HG03045 (cell line): ENCODE measurements at regions not wholly inside any gene's neighbourhood (a gene's known extent, or its start where the extent isn't known, plus 50 kb on each side); places are given as distances from the start of the nearest gene placed in this dataset.
"Not testable (repeated sequence)": the region's sequence is repeated elsewhere in the genome, so short reads cannot be mapped to it uniquely, and the experiment has no call there.

Experiments used
- ATAC-seq: cut with Tn5 transposase; IDR thresholded peaks from one replicate; pipeline ENCODE4 v1.9.1; 2021; ENCODE audit warnings: mild to moderate bottlenecking, moderate library complexity; ENCODE audit not compliant: unreplicated experiment

DNA sequence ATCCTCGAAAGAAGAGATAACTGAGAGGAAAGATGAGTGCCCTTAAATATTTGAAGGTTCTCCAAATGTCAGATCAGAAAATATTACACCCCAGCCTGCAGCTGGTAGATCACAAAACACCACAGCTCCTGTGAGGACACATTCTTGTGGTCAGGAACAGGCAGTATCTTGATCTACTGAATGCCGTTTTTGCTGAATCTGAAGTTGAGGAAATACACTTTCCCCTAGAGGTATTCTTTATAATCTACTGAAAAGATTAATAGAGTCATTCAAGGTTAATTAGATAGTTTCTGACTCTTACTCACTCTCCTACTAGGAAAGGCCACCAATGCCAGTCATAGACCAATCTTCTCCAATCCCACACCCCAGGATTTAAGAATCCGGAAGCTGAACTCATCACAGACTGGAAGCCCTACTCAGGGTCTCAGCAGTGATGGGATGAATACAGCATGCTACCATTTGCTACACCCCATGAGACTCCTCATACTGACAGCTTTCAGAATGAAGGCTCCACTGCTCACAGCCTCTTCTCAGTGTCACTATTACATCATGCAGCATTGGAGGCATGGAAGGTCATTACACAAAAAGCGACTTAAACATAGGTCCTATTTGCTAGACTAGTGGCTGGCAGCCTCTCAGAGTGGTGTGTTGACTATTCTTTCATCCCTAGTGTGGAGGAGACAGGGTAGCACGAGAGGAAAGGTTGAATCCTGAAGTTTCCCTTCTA lies 143.9 kb upstream of the SLC1A3 start:
- ATAC-seq = no peak

GRCh38 chr5:36475942-36476341 lies 130.5 kb upstream of the SLC1A3 start:
- not testable (repeated sequence) for ATAC-seq

- no peak for ATAC-seq
These were observed 127.6 kb upstream of the SLC1A3 start for GRCh38 chr5:36478646-36479317.

DNA sequence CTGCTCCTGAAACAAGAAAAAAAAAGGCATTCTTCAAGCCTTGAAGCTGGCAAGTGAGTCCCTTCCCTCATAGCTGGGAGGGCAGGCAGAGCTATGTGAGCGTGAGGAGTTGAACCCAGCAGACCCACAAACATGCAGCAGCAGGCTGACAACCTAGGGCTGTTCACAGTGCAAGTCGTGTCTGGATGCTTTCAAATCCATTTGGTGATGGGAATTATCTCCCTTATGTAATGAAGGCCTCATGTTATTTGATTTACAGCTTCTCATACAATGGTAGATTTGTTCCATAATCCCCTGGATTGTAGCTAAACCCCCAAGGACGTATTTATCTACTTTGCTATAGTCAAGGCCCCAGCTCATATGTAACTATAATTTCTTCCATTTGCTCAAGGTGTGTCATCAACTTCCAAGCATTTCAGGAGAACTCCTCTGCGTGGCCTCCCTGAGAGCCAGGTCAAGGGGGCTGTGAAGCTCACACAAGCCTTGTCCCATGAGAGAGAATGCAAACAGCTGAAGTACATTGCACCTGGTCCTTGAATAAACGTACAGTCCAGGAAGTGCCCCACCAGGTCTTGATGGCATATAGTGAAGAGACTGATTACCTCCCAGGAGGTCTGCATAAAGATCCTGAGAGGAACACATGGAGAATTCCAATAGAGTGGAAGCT lies 124.8 kb upstream of the SLC1A3 start:
- no peak for ATAC-seq

- ATAC-seq = no peak
These were observed 123.6 kb upstream of the SLC1A3 start for GRCh38 chr5:36482812-36483211.

DNA sequence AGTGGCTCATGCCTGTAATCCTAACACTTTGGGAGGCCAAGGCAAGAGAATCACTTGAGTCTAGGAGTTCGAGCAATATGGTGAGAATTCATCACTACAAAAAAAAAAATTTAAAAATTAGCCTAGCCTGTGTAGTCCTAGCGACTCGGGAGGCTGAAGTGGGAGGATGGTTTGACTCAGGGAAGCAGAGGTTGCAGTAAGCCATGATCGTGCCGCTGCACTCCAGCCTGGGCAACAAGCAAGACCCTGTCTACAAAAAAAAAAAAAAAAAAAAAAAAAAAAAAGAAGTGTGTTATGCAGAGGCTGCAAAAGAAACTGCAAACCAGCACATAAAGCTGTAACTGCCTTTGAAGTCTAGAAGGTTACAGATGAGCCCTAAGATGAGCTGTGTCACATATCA lies 116.9 kb upstream of the SLC1A3 start:
- ATAC-seq = no peak

GRCh38 chr5:36491856-36492255 lies 114.5 kb upstream of the SLC1A3 start:
- ATAC-seq = no peak

GRCh38 chr5:36492984-36493654 lies 113.3 kb upstream of the SLC1A3 start:
- no peak for ATAC-seq

- ATAC-seq = no peak
These were observed 112.4 kb upstream of the SLC1A3 start for GRCh38 chr5:36494028-36494427.

DNA sequence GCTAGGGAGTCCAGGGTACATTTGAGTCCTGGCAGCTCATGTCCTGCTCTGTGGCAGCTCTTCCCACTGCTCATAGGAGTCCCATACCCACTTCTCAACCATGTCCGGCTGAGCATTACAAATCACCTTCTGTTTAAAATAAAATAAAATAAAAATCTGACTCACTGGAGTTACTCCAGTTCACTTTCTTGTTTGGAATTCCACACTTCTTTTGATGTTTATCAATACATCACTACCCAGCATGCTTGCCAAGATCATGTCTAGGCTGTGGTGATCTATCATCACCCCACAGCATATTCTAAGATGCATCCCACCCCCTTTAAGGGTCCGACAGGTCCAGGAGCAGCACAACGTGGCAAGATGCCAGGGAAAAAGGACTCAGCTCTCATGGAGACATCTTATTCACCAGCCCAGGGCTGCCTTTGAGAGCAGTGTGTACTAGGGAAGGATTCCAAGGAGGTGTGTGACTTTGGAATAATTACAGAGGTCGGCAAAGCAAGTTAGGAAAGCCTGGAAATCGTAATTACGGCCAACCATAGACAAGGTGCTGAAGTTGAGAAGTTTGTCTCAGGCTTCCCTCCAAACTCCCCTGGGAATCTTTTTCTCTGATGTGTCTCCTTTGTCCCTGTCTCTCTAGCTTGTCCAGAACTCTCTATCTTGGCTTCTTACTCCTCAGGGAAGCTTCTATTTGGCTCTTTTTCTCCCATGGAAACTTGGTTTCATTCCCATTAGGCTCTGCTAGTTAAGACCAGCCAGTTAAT lies 111.4 kb upstream of the SLC1A3 start:
- no peak for ATAC-seq

GRCh38 chr5:36495611-36496010 lies 110.8 kb upstream of the SLC1A3 start:
- no peak for ATAC-seq

- no peak for ATAC-seq
These were observed 109.9 kb upstream of the SLC1A3 start for GRCh38 chr5:36496471-36496870.

DNA sequence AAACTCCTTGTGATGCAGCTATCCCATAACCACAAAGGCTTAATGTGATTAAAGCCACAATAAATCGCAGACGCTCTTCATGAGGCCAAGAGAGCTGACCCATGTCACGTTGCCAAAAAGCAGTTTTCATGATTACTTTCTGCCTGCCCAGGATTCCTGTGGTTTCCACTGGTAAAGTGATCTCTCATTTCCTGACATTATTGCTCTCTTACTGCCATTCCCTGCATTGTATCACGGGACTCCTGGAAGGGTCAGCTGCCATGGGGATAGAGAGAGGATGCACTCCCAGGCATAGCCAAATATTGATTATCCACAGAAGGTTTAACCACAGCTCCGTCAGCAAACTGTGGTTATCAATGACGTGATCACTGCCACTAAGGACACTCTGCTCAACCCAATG lies 103.8 kb upstream of the SLC1A3 start:
- no peak for ATAC-seq

DNA sequence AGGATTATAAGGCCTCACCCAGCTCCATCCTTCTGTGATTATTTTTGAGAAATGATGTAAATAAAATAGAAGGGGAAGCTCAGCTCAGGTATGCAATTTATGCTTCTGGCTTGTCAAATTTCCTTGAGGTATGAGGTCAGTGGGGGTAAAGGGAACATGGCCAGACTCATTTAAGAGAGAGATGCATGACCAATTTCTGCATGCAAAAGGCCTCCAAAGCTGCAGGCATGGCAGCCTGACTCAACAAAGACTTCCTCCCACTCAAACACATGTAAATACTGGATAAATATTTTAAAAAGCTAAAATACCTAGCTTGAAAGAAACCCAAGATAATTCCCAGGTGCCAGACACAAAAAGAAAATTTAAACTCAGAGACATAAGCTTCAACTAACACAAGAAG lies 101.4 kb upstream of the SLC1A3 start:
- ATAC-seq = no peak

GRCh38 chr5:36507332-36507952 lies 99.0 kb upstream of the SLC1A3 start:
- peak; percentile 52 for ATAC-seq

DNA sequence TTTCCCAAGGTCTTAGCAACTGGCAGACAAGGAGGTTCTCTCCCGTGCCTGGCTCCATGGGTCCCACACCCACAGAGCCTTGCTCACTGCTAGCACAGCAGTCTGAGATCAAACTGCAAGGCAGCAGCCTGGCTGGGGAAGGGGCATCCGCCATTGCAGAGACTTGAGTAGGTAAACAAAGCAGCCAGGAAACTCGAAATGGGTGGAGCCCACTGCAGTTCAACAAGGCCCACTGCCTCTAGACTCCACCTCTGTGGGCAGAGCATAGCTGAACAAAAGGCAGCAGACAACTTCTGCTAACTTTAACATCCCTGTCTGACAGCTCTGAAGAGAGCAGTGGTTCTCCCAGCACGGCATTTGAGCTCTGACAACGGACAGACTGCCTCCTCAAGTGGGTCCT lies 98.1 kb upstream of the SLC1A3 start:
- ATAC-seq = not testable (repeated sequence)

GRCh38 chr5:36513647-36514046 lies 92.8 kb upstream of the SLC1A3 start:
- ATAC-seq = not testable (repeated sequence)

DNA sequence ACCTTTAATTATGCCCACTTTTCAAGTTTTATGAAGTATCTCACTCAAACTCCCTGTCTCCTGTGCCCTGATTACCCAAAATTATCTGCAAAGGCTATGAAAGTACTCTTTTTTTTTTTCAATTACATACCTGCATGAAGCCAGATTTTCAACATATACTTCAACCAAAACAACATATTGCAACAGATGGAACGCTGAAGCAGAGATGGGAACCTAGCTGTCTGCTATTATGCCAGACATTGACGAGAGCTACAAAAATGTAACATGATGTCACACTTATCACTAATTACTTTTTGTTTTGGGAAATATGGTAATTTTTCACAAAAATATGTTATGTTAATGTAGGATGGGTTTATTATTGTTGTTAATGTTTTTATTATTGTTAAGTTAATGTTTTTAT lies 86.5 kb upstream of the SLC1A3 start:
- no peak for ATAC-seq

- no peak for ATAC-seq
These were observed 85.2 kb upstream of the SLC1A3 start for GRCh38 chr5:36521219-36521618.
